ENCODE measurements at regions not wholly inside any gene's neighbourhood (a gene's known extent, or its start where the extent isn't known, plus 50 kb on each side); places are given as distances from the start of the nearest gene placed in this dataset.

DNA sequence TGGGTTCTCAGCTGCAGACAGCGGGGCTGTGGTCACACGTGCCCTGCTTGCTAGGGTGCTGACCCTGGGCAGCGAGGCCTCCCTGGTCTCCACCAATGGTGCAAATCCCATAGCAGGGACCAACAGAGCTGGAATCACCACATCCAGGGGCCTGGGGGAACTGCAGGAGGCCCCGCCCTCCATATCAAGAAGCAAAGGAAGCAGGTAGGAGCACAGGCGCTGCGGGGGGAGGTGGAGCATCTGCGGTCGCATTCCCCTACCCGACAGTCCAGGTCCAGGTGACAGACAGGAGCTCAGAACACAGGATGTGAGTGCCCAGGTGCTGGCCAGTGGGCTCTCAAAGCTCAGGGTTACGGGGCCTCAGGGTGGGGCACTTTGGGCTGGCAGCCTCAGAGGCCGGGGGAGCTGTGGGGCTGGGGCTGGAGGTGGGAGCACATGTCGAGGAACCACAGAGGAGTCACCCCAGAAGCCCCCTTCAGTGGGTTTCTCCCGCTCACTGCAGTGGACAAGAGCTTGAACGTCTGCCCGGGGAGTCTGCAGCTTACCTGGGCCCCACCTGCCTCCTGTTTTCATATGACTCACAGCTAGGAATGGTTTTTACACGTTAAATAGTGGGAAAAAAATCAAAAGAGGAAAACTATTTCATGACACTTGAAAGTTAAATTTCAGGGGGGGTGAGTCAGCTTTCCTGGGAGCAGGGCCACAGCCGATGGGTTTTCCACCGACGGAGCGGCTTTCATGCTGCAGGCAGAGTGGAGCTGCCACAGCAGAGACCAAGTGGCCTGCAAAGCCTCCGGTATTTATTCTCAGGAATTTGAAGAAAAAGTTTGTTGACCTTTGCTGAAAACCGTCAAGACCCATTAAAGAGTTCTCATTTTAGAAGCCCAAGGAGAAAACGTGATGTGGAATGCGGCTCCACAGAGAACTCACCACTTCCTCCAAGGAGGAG is 148.7 kb upstream of the PPP2R2D start:
- H2AFZ ChIP-seq (ENCODE audit: low read depth, low read length) = no peak overlapping the region
- H2BK5ac ChIP-seq (ENCODE audit: low read depth, low read length, poor library complexity, severe bottlenecking) = no peak overlapping the region
- no peak overlapping the region for H2AK5ac ChIP-seq (ENCODE audit: low read length, severe bottlenecking)
- no peak overlapping the region for H4K8ac ChIP-seq (ENCODE audit: low read length)
- no peak overlapping the region for H3K9ac ChIP-seq (ENCODE audit: low read length)
- 61% methylated on average over 24 of the region's 24 CpGs for WGBS
- H3K4me1 ChIP-seq (ENCODE audit: control insufficient read depth, insufficient read depth, low read depth, low read length) = peaks cover 6% of the 10 kb centered on the region
- H3K4me2 ChIP-seq (ENCODE audit: low read length, poor library complexity, severe bottlenecking) = no peak overlapping the region
- H2BK12ac ChIP-seq (ENCODE audit: low read length in 2 of 2) = no peak overlapping the region
- H3K23ac ChIP-seq (ENCODE audit: low read length in 2 of 2) = no peak overlapping the region
- H3K27me3 ChIP-seq (ENCODE audit: control insufficient read depth in 1 of 2, insufficient read depth in 1 of 2, low read length in 2 of 2) = no peaks in the 10 kb centered on the region
- H3K36me3 ChIP-seq (ENCODE audit: control insufficient read depth in 1 of 2, insufficient read depth in 2 of 2, low read depth in 1 of 2, low read length in 2 of 2) = no peaks in the 10 kb centered on the region
- no peak for DNase-seq
- no peak overlapping the region for H3K4me3 ChIP-seq (ENCODE audit: insufficient read depth in 1 of 2, low read depth in 1 of 2, low read length in 2 of 2)
- H2BK120ac ChIP-seq (ENCODE audit: low read depth, low read length) = no peak overlapping the region
- no peaks in the 10 kb centered on the region for H3K9me3 ChIP-seq (ENCODE audit: control insufficient read depth, low read length)
- no peak overlapping the region for H3K14ac ChIP-seq (ENCODE audit: low read length in 2 of 2)
- H3K4ac ChIP-seq (ENCODE audit: low read depth in 1 of 2, low read length in 2 of 2) = no peak overlapping the region
- no peak overlapping the region for H4K91ac ChIP-seq (ENCODE audit: low read length)
- no peaks in the 10 kb centered on the region for H3K79me1 ChIP-seq (replicated peaks; ENCODE audit: low read length, poor library complexity, severe bottlenecking)
- H2BK15ac ChIP-seq (ENCODE audit: low read depth, poor library complexity, severe bottlenecking) = no peak overlapping the region
- H3K27ac ChIP-seq (ENCODE audit: low read length, poor library complexity, severe bottlenecking) = no peak overlapping the region
- no peak overlapping the region for H3K18ac ChIP-seq (ENCODE audit: low read depth in 1 of 2, low read length in 2 of 2)

DNA sequence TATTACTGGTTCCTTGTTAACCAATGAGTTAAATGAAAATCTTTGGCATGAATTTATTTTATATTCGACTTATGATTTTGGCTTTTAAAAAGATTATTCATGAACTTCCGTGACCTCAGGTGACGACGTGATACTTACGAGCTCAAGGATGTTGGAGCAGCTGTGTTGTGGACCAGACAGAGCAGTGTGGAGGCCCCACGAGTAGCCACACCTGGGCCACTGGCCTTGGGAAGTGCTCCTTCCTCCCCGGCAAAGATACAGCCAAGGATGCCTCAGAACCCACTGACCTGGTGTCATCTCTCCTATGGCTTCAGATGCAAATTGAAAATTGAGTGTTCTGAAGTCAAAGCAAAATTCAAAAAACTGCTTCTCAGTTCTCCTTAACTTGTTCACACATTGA is 147.5 kb upstream of the PPP2R2D start:
- DNase-seq = no peak
- 75% methylated on average over 6 of the region's 7 CpGs for WGBS

GRCh38 chr10:131755200-131755599 is 145.6 kb upstream of the PPP2R2D start:
- H3K4ac ChIP-seq (ENCODE audit: low read depth in 1 of 2, low read length in 2 of 2) = no peak overlapping the region
- no peak overlapping the region for H3K23ac ChIP-seq (ENCODE audit: low read length in 2 of 2)
- no peaks in the 10 kb centered on the region for H3K9me3 ChIP-seq (ENCODE audit: control insufficient read depth, low read length)
- no peaks in the 10 kb centered on the region for H3K79me1 ChIP-seq (replicated peaks; ENCODE audit: low read length, poor library complexity, severe bottlenecking)
- H3K4me3 ChIP-seq (ENCODE audit: insufficient read depth in 1 of 2, low read depth in 1 of 2, low read length in 2 of 2) = no peak overlapping the region
- no peak overlapping the region for H2BK120ac ChIP-seq (ENCODE audit: low read depth, low read length)
- no peak for DNase-seq
- H3K18ac ChIP-seq (ENCODE audit: low read depth in 1 of 2, low read length in 2 of 2) = no peak overlapping the region
- H4K91ac ChIP-seq (ENCODE audit: low read length) = no peak overlapping the region
- H4K8ac ChIP-seq (ENCODE audit: low read length) = no peak overlapping the region
- H2BK5ac ChIP-seq (ENCODE audit: low read depth, low read length, poor library complexity, severe bottlenecking) = no peak overlapping the region
- WGBS = 76% methylated on average over 5 of the region's 5 CpGs
- H3K4me2 ChIP-seq (ENCODE audit: low read length, poor library complexity, severe bottlenecking) = no peak overlapping the region
- no peak overlapping the region for H2BK15ac ChIP-seq (ENCODE audit: low read depth, poor library complexity, severe bottlenecking)
- H2BK12ac ChIP-seq (ENCODE audit: low read length in 2 of 2) = no peak overlapping the region
- H3K14ac ChIP-seq (ENCODE audit: low read length in 2 of 2) = no peak overlapping the region
- H3K27me3 ChIP-seq (ENCODE audit: control insufficient read depth in 1 of 2, insufficient read depth in 1 of 2, low read length in 2 of 2) = no peaks in the 10 kb centered on the region
- no peak overlapping the region for H3K27ac ChIP-seq (ENCODE audit: low read length, poor library complexity, severe bottlenecking)
- no peaks in the 10 kb centered on the region for H3K36me3 ChIP-seq (ENCODE audit: control insufficient read depth in 1 of 2, insufficient read depth in 2 of 2, low read depth in 1 of 2, low read length in 2 of 2)
- H3K9ac ChIP-seq (ENCODE audit: low read length) = no peak overlapping the region
- no peaks in the 10 kb centered on the region for H3K4me1 ChIP-seq (ENCODE audit: control insufficient read depth, insufficient read depth, low read depth, low read length)
- no peak overlapping the region for H2AFZ ChIP-seq (ENCODE audit: low read depth, low read length)
- H2AK5ac ChIP-seq (ENCODE audit: low read length, severe bottlenecking) = no peak overlapping the region

More for the DNA sequence above, 147.5 kb upstream of the PPP2R2D start:
- H2BK120ac ChIP-seq (ENCODE audit: low read depth, low read length) = no peak overlapping the region
- no peaks in the 10 kb centered on the region for H3K79me1 ChIP-seq (replicated peaks; ENCODE audit: low read length, poor library complexity, severe bottlenecking)
- no peak overlapping the region for H3K23ac ChIP-seq (ENCODE audit: low read length in 2 of 2)
- no peak overlapping the region for H4K8ac ChIP-seq (ENCODE audit: low read length)
- H2BK5ac ChIP-seq (ENCODE audit: low read depth, low read length, poor library complexity, severe bottlenecking) = no peak overlapping the region
- no peak overlapping the region for H2AK5ac ChIP-seq (ENCODE audit: low read length, severe bottlenecking)
- no peaks in the 10 kb centered on the region for H3K36me3 ChIP-seq (ENCODE audit: control insufficient read depth in 1 of 2, insufficient read depth in 2 of 2, low read depth in 1 of 2, low read length in 2 of 2)
- no peak overlapping the region for H3K27ac ChIP-seq (ENCODE audit: low read length, poor library complexity, severe bottlenecking)
- no peaks in the 10 kb centered on the region for H3K27me3 ChIP-seq (ENCODE audit: control insufficient read depth in 1 of 2, insufficient read depth in 1 of 2, low read length in 2 of 2)
- H3K4me2 ChIP-seq (ENCODE audit: low read length, poor library complexity, severe bottlenecking) = no peak overlapping the region
- H3K9ac ChIP-seq (ENCODE audit: low read length) = no peak overlapping the region
- no peak overlapping the region for H2AFZ ChIP-seq (ENCODE audit: low read depth, low read length)
- H4K91ac ChIP-seq (ENCODE audit: low read length) = no peak overlapping the region
- H3K18ac ChIP-seq (ENCODE audit: low read depth in 1 of 2, low read length in 2 of 2) = no peak overlapping the region
- no peak overlapping the region for H2BK15ac ChIP-seq (ENCODE audit: low read depth, poor library complexity, severe bottlenecking)
- no peaks in the 10 kb centered on the region for H3K9me3 ChIP-seq (ENCODE audit: control insufficient read depth, low read length)
- H3K4me1 ChIP-seq (ENCODE audit: control insufficient read depth, insufficient read depth, low read depth, low read length) = peaks cover 6% of the 10 kb centered on the region
- H3K4me3 ChIP-seq (ENCODE audit: insufficient read depth in 1 of 2, low read depth in 1 of 2, low read length in 2 of 2) = no peak overlapping the region
- H3K14ac ChIP-seq (ENCODE audit: low read length in 2 of 2) = no peak overlapping the region
- no peak overlapping the region for H3K4ac ChIP-seq (ENCODE audit: low read depth in 1 of 2, low read length in 2 of 2)
- H2BK12ac ChIP-seq (ENCODE audit: low read length in 2 of 2) = no peak overlapping the region

DNA sequence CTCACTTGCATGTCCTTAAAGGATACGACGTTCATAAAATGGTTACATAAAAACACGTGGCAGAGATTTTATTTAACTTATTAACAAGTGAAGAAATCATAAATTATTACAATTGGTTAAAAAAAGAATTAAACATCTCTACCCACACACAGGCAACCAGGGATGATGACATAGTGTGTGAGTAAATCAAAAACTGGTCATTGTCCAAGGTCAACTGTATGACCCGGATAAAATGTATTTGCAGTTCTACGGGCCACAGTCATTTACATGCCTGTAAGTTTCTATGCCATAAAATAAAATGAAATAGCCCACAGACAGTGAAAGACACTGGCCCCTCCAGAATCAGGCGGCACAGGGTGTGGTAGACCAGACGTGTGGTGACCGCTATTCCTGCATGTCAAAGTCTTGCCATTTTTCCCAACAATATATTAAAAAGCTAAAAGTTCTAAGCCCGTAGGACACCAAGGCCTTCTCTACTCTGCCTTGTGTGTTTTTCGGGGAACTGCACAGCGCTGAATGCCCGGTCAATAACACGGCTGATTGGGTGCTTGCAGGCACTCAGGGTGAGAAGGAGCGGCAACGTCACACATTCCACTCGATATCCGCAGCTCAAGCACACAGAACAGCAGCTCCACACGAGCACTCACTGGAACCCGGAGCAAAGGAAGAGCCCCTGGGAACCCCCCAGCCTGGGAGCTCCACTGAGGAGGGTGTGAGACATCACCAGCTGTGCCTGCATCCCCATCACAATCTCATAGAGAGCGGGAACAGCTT is 143.3 kb upstream of the PPP2R2D start:
- Histone ChIP-seq H3K4me3 (ENCODE audit: insufficient read depth in 1 of 2, low read depth in 1 of 2, low read length in 2 of 2) (no peak overlapping the region), H3K4me1 (ENCODE audit: control insufficient read depth, insufficient read depth, low read depth, low read length) (no peaks in the 10 kb centered on the region), H3K4me2 (ENCODE audit: low read length, poor library complexity, severe bottlenecking) (no peak overlapping the region), H3K18ac (ENCODE audit: low read depth in 1 of 2, low read length in 2 of 2) (no peak overlapping the region), H2BK5ac (ENCODE audit: low read depth, low read length, poor library complexity, severe bottlenecking) (no peak overlapping the region), H2BK15ac (ENCODE audit: low read depth, poor library complexity, severe bottlenecking) (no peak overlapping the region), H4K91ac (ENCODE audit: low read length) (no peak overlapping the region), H3K9ac (ENCODE audit: low read length) (no peak overlapping the region), H3K27ac (ENCODE audit: low read length, poor library complexity, severe bottlenecking) (no peak overlapping the region), H3K23ac (ENCODE audit: low read length in 2 of 2) (no peak overlapping the region), H4K8ac (ENCODE audit: low read length) (no peak overlapping the region), H3K14ac (ENCODE audit: low read length in 2 of 2) (no peak overlapping the region), H2BK12ac (ENCODE audit: low read length in 2 of 2) (no peak overlapping the region), H2BK120ac (ENCODE audit: low read depth, low read length) (no peak overlapping the region), H3K27me3 (ENCODE audit: control insufficient read depth in 1 of 2, insufficient read depth in 1 of 2, low read length in 2 of 2) (no peaks in the 10 kb centered on the region), H3K4ac (ENCODE audit: low read depth in 1 of 2, low read length in 2 of 2) (no peak overlapping the region), H2AK5ac (ENCODE audit: low read length, severe bottlenecking) (no peak overlapping the region), H3K36me3 (ENCODE audit: control insufficient read depth in 1 of 2, insufficient read depth in 2 of 2, low read depth in 1 of 2, low read length in 2 of 2) (no peaks in the 10 kb centered on the region), H2AFZ (ENCODE audit: low read depth, low read length) (no peak overlapping the region), H3K9me3 (ENCODE audit: control insufficient read depth, low read length) (no peaks in the 10 kb centered on the region), H3K79me1 (replicated peaks; ENCODE audit: low read length, poor library complexity, severe bottlenecking) (no peaks in the 10 kb centered on the region)
- 86% methylated on average over 17 of the region's 20 CpGs for WGBS
- DNase-seq = no peak
